Hepatocyte (in vitro differentiated cells): ENCODE measurements at regions not wholly inside any gene's neighbourhood (a gene's known extent, or its start where the extent isn't known, plus 50 kb on each side); places are given as distances from the start of the nearest gene placed in this dataset.

Experiments
- DNase-seq: peaks from one replicate; pipeline ENCODE4 v3.0.0-alpha.2; 2016; ENCODE audit warnings: low spot score
- H2AFZ ChIP-seq: fragments of 200-600 bp; sonication (generic); 2 replicates; pipeline ENCODE4 v1.6.0; 2016; ENCODE audit warnings: antibody characterized with exemption, mild to moderate bottlenecking
- H3K27ac ChIP-seq: fragments of 200-600 bp; sonication (generic); 2 replicates; pipeline ENCODE4 v1.5.1; 2016; ENCODE audit warnings: mild to moderate bottlenecking
- H3K27me3 ChIP-seq: fragments of 200-600 bp; sonication (generic); 2 replicates; pipeline ENCODE4 v1.6.1; 2016
- H3K36me3 ChIP-seq: fragments of 200-600 bp; sonication (generic); replicated peaks from 2 replicates; pipeline ENCODE4 v1.5.1; 2016; ENCODE audit warnings: low read depth; ENCODE audit not compliant: insufficient read depth
- H3K4me1 ChIP-seq: fragments of 200-600 bp; sonication (generic); 2 replicates; pipeline ENCODE4 v1.5.1; 2016; ENCODE audit warnings: mild to moderate bottlenecking, moderate library complexity; ENCODE audit not compliant: insufficient read depth
- H3K4me2 ChIP-seq: fragments of 200-600 bp; sonication (generic); 2 replicates; pipeline ENCODE4 v1.6.0; 2016
- H3K4me3 ChIP-seq: fragments of 200-600 bp; sonication (generic); 2 replicates; pipeline ENCODE4 v1.5.1; 2016; ENCODE audit warnings: mild to moderate bottlenecking
- H3K79me2 ChIP-seq: fragments of 200-600 bp; sonication (generic); 2 replicates; pipeline ENCODE4 v1.6.0; 2017; ENCODE audit warnings: mild to moderate bottlenecking
- H3K9me2 ChIP-seq: fragments of 200-600 bp; sonication (generic); replicated peaks from 2 replicates; pipeline ENCODE4 v1.6.0; 2017; ENCODE audit warnings: mild to moderate bottlenecking; ENCODE audit not compliant: insufficient read depth
- H3K9me3 ChIP-seq: fragments of 200-600 bp; sonication (generic); 2 replicates; pipeline ENCODE4 v1.5.1; 2016; ENCODE audit warnings: low read depth, mild to moderate bottlenecking
- H4K20me1 ChIP-seq: fragments of 200-600 bp; sonication (generic); 2 replicates; pipeline ENCODE4 v1.6.0; 2016; ENCODE audit warnings: mild to moderate bottlenecking; ENCODE audit not compliant: insufficient read depth, poor library complexity, severe bottlenecking
- CTCF ChIP-seq: fragments of 200-600 bp; sonication (generic); IDR thresholded peaks from 2 replicates; pipeline ENCODE4 v1.5.1; 2016; ENCODE audit warnings: antibody characterized with exemption, mild to moderate bottlenecking; ENCODE audit not compliant: poor library complexity
- EZH2 ChIP-seq: fragments of 200-600 bp; sonication (generic); IDR thresholded peaks from 2 replicates; pipeline ENCODE4 v1.6.1; 2016; ENCODE audit warnings: antibody characterized with exemption, mild to moderate bottlenecking, borderline replicate concordance
- EZH2phosphoT487 ChIP-seq: fragments of 200-600 bp; sonication (generic); IDR thresholded peaks from one replicate; pipeline ENCODE4 v1.6.1; 2018; ENCODE audit warnings: antibody characterized with exemption, mild to moderate bottlenecking, low read depth, moderate library complexity; ENCODE audit not compliant: unreplicated experiment, severe bottlenecking
- WGBS: methylation state at CpG from one replicate; pipeline ENCODE4 v1.1.6; 2016; ENCODE audit warnings: low lambda C conversion rate; ENCODE audit errors: missing lambda C conversion rate; 5-methylcytosine and 5-hydroxymethylcytosine counted together

- no peaks in the 10 kb centered on the region for H3K4me1 ChIP-seq
- TF ChIP-seq EZH2 (no peak), EZH2phosphoT487 (no peak), CTCF (no peak)
- H3K27ac ChIP-seq: no peak overlapping the region
- no peaks in the 10 kb centered on the region for H3K27me3 ChIP-seq
- H3K9me2 ChIP-seq: no peaks in the 10 kb centered on the region
- no peaks in the 10 kb centered on the region for H4K20me1 ChIP-seq
- no peak overlapping the region for H2AFZ ChIP-seq
- no peak overlapping the region for H3K4me3 ChIP-seq
- no peak for DNase-seq
- no peak overlapping the region for H3K4me2 ChIP-seq
- no peaks in the 10 kb centered on the region for H3K79me2 ChIP-seq
- H3K36me3 ChIP-seq: no peaks in the 10 kb centered on the region
- 84% methylated on average over 1 of the region's 1 CpG for WGBS
- H3K9me3 ChIP-seq: no peaks in the 10 kb centered on the region
Observed at GRCh38 chr9:13646500-13647021, 367.1 kb upstream of the MPDZ start.

- no peaks in the 10 kb centered on the region for H3K4me1 ChIP-seq
- no peaks in the 10 kb centered on the region for H3K79me2 ChIP-seq
- 100% methylated on average over 1 of the region's 1 CpG for WGBS
- H3K4me3 ChIP-seq: no peak overlapping the region
- H3K27ac ChIP-seq: no peak overlapping the region
- TF ChIP-seq EZH2: no peak
- no peak for TF ChIP-seq CTCF
- TF ChIP-seq EZH2phosphoT487: no peak
- H4K20me1 ChIP-seq: no peaks in the 10 kb centered on the region
- H3K9me3 ChIP-seq: no peaks in the 10 kb centered on the region
- no peak for DNase-seq
- no peaks in the 10 kb centered on the region for H3K27me3 ChIP-seq
- H2AFZ ChIP-seq: no peak overlapping the region
- H3K4me2 ChIP-seq: no peak overlapping the region
- no peaks in the 10 kb centered on the region for H3K36me3 ChIP-seq
- no peaks in the 10 kb centered on the region for H3K9me2 ChIP-seq
Observed at GRCh38 chr9:13645557-13645956, 366.1 kb upstream of the MPDZ start.

GRCh38 chr9:13644675-13645074 lies 365.2 kb upstream of the MPDZ start:
- Histone ChIP-seq H4K20me1 (no peaks in the 10 kb centered on the region), H3K36me3 (no peaks in the 10 kb centered on the region), H3K4me3 (no peak overlapping the region), H3K9me2 (no peaks in the 10 kb centered on the region), H3K9me3 (no peaks in the 10 kb centered on the region), H3K27ac (no peak overlapping the region), H3K79me2 (no peaks in the 10 kb centered on the region), H3K4me1 (no peaks in the 10 kb centered on the region), H3K27me3 (no peaks in the 10 kb centered on the region), H3K4me2 (no peak overlapping the region), H2AFZ (no peak overlapping the region)
- 42% methylated on average over 1 of the region's 1 CpG for WGBS
- TF ChIP-seq CTCF (no peak), EZH2phosphoT487 (no peak), EZH2 (no peak)
- DNase-seq: no peak

- Histone ChIP-seq H3K36me3 (no peaks in the 10 kb centered on the region), H3K4me3 (no peak overlapping the region), H3K79me2 (no peaks in the 10 kb centered on the region), H2AFZ (no peak overlapping the region), H3K4me2 (no peak overlapping the region), H3K27me3 (no peaks in the 10 kb centered on the region), H3K4me1 (no peaks in the 10 kb centered on the region), H3K9me2 (no peaks in the 10 kb centered on the region), H3K27ac (no peak overlapping the region), H4K20me1 (no peaks in the 10 kb centered on the region), H3K9me3 (no peaks in the 10 kb centered on the region)
- TF ChIP-seq EZH2 (no peak), CTCF (no peak), EZH2phosphoT487 (no peak)
- WGBS: 97% methylated on average over 2 of the region's 2 CpGs
- DNase-seq: no peak
Observed at GRCh38 chr9:13642646-13643045, 363.2 kb upstream of the MPDZ start.
